Esophagus squamous epithelium (tissue), 4 donors: ENCODE measurements at regions not wholly inside any gene's neighbourhood (a gene's known extent, or its start where the extent isn't known, plus 50 kb on each side); places are given as distances from the start of the nearest gene placed in this dataset.
"Not testable (repeated sequence)": the region's sequence is repeated elsewhere in the genome, so short reads cannot be mapped to it uniquely, and the experiment has no call there.

ENCODE experiments used
- POLR2A ChIP-seq, 4 donors: fragments of 450-650 bp; IDR thresholded peaks; one replicate each; pipeline ENCODE4 v1.6.1; 2017; ENCODE audit warnings: antibody characterized with exemption in 4 of 4, mild to moderate bottlenecking in 4 of 4, moderate library complexity in 3 of 4
- TF ChIP-seq, protein P1 (sequence below), 6 experiments: fragments of 450-650 bp in 4 of 6; fragments of 200-600 bp in 2 of 6; sonication (generic) in 2 of 6; IDR thresholded peaks; one replicate each; pipeline ENCODE4 v1.5.1; 2016 to 2019; ENCODE audit warnings: antibody characterized with exemption in 6 of 6, mild to moderate bottlenecking in 4 of 6, moderate library complexity in 4 of 6

DNA sequence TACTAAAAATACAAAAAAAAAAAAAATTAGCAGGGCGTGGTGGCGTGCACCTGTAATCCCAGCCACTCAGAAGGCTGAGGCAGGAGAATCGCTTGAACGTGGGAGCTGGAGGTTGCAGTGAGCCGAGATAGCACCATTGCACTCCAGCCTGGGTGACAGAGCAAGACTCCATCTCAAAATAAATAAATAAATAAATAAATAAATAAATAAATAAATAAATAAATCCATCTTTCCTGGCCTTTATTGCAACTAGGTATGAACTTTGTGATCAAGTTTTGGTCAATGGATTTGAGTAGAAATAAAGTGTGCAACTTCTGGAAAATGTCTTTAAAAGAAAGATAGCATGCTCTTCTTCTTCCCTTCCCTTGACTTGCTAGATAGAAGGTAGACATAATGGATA, 69.6 kb upstream of the LRFN2 start:
- TF ChIP-seq, protein P1, sequence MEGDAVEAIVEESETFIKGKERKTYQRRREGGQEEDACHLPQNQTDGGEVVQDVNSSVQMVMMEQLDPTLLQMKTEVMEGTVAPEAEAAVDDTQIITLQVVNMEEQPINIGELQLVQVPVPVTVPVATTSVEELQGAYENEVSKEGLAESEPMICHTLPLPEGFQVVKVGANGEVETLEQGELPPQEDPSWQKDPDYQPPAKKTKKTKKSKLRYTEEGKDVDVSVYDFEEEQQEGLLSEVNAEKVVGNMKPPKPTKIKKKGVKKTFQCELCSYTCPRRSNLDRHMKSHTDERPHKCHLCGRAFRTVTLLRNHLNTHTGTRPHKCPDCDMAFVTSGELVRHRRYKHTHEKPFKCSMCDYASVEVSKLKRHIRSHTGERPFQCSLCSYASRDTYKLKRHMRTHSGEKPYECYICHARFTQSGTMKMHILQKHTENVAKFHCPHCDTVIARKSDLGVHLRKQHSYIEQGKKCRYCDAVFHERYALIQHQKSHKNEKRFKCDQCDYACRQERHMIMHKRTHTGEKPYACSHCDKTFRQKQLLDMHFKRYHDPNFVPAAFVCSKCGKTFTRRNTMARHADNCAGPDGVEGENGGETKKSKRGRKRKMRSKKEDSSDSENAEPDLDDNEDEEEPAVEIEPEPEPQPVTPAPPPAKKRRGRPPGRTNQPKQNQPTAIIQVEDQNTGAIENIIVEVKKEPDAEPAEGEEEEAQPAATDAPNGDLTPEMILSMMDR (IDR thresholded peaks at IDR 0.05): not testable (repeated sequence)
- not testable (repeated sequence) for TF ChIP-seq POLR2A (IDR thresholded peaks at IDR 0.05)
